Neuronal stem cell (in vitro differentiated cells): ENCODE measurements at regions not wholly inside any gene's neighbourhood (a gene's known extent, or its start where the extent isn't known, plus 50 kb on each side); places are given as distances from the start of the nearest gene placed in this dataset.

ENCODE experiments used
- DNase-seq: peaks from one replicate; pipeline ENCODE4 v3.0.0-alpha.2; 2013; ENCODE audit warnings: low spot score
- H2AFZ ChIP-seq: one replicate; pipeline ENCODE4 v1.6.1; 2013; ENCODE audit warnings: mild to moderate bottlenecking, low read length, inconsistent platforms
- H2AK5ac ChIP-seq: 2 replicates; pipeline ENCODE4 v1.6.1; 2013; ENCODE audit warnings: low read depth, mild to moderate bottlenecking, inconsistent platforms, low read length, moderate library complexity, mixed read lengths
- H2BK120ac ChIP-seq: 2 replicates; pipeline ENCODE4 v1.6.1; 2013; ENCODE audit warnings: low read depth, mild to moderate bottlenecking, inconsistent platforms, low read length, moderate library complexity, mixed read lengths
- H2BK12ac ChIP-seq: one replicate; pipeline ENCODE4 v1.6.1; 2013; ENCODE audit warnings: low read length, inconsistent platforms
- H2BK15ac ChIP-seq: 2 replicates; pipeline ENCODE4 v1.6.1; 2013; ENCODE audit warnings: mild to moderate bottlenecking, low read length, inconsistent platforms, mixed read lengths
- H2BK5ac ChIP-seq: one replicate; pipeline ENCODE4 v1.6.1; 2013; ENCODE audit warnings: inconsistent platforms, mild to moderate bottlenecking, low read length, moderate library complexity
- H3K14ac ChIP-seq: one replicate; pipeline ENCODE4 v1.6.1; 2013; ENCODE audit warnings: low read length, inconsistent platforms
- H3K18ac ChIP-seq: 2 replicates; pipeline ENCODE4 v1.6.1; 2013; ENCODE audit warnings: low read length, inconsistent platforms
- H3K23ac ChIP-seq: 2 replicates; pipeline ENCODE4 v1.6.1; 2013; ENCODE audit warnings: low read depth, mild to moderate bottlenecking, mixed read lengths, low read length, inconsistent platforms; ENCODE audit not compliant: poor library complexity
- H3K27ac ChIP-seq: replicated peaks from 3 replicates; pipeline ENCODE4 v1.5.1; 2013; ENCODE audit warnings: low read length, inconsistent platforms
- H3K27me3 ChIP-seq, 3 experiments: 2 replicates each; pipeline ENCODE4 v1.6.1; 2013; ENCODE audit warnings: low read length in 3 of 3, mild to moderate bottlenecking in 2 of 3, inconsistent platforms in 1 of 3, low read depth in 1 of 3, mixed read lengths in 1 of 3, moderate library complexity in 1 of 3; ENCODE audit not compliant: control insufficient read depth in 3 of 3, insufficient read depth in 3 of 3
- H3K36me3 ChIP-seq, 2 donors: replicated peaks in 1 of 2; 2 replicates each; pipeline ENCODE4 v1.6.1; 2013; ENCODE audit warnings: low read length in 2 of 2; ENCODE audit not compliant: control insufficient read depth in 2 of 2, insufficient read depth in 2 of 2
- H3K4ac ChIP-seq: 2 replicates; pipeline ENCODE4 v1.6.1; 2013; ENCODE audit warnings: inconsistent platforms, mild to moderate bottlenecking, low read length, moderate library complexity
- H3K4me1 ChIP-seq, 2 donors: 1 replicate in 1 of 2; 2 replicates in 1 of 2; pipeline ENCODE4 v1.6.1; 2013; ENCODE audit warnings: low read length in 2 of 2, low read depth in 1 of 2; ENCODE audit not compliant: control insufficient read depth in 2 of 2, insufficient read depth in 1 of 2
- H3K4me2 ChIP-seq: one replicate; pipeline ENCODE4 v1.6.1; 2013; ENCODE audit warnings: mild to moderate bottlenecking, low read length, inconsistent platforms; ENCODE audit not compliant: insufficient read depth, poor library complexity, severe bottlenecking
- H3K4me3 ChIP-seq, 2 donors: 2 replicates each; pipeline ENCODE4 v1.5.1; 2013; ENCODE audit warnings: low read length in 2 of 2, mild to moderate bottlenecking in 2 of 2, inconsistent platforms in 1 of 2, moderate library complexity in 1 of 2
- H3K79me1 ChIP-seq: one replicate; pipeline ENCODE4 v1.6.1; 2013; ENCODE audit warnings: low read depth, mild to moderate bottlenecking, inconsistent platforms, low read length, moderate library complexity
- H3K9ac ChIP-seq: one replicate; pipeline ENCODE4 v1.6.1; 2013; ENCODE audit warnings: mild to moderate bottlenecking, low read depth, low read length, inconsistent platforms; ENCODE audit not compliant: poor library complexity
- H3K9me3 ChIP-seq, 2 donors: replicated peaks in 1 of 2; 2 replicates each; pipeline versions ENCODE3 to v1.6.1; 2013; ENCODE audit warnings: low read length in 2 of 2, mild to moderate bottlenecking in 2 of 2, inconsistent platforms in 1 of 2, low read depth in 1 of 2, mixed read lengths in 1 of 2, moderate library complexity in 1 of 2; ENCODE audit not compliant: control insufficient read depth in 2 of 2, insufficient read depth in 1 of 2
- H4K8ac ChIP-seq: one replicate; pipeline ENCODE4 v1.6.1; 2013; ENCODE audit warnings: low read depth, mild to moderate bottlenecking, inconsistent platforms, low read length, moderate library complexity
- H4K91ac ChIP-seq: one replicate; pipeline ENCODE4 v1.6.1; 2013; ENCODE audit warnings: low read length, low read depth, mild to moderate bottlenecking, inconsistent platforms; ENCODE audit not compliant: poor library complexity
- WGBS, 2 donors: extraction: QIAGEN DNeasy Blood & Tissue Kit; methylation state at CpG; one replicate each; pipeline ENCODE4 v1.1.7; 2013; ENCODE audit warnings: missing lambda C conversion rate in 2 of 2, mixed read lengths in 1 of 2; ENCODE audit not compliant: insufficient read length in 2 of 2, insufficient replicate concordance in 1 of 2; ENCODE audit errors: extremely low coverage in 2 of 2; 5-methylcytosine and 5-hydroxymethylcytosine counted together

GRCh38 chr5:6905883-6906282 is 192.7 kb downstream of the TENT4A start:
- H2AK5ac ChIP-seq = no peak overlapping the region
- H2AFZ ChIP-seq = no peak overlapping the region
- no peaks in the 10 kb centered on the region for H3K9me3 ChIP-seq
- no peak overlapping the region for H2BK15ac ChIP-seq
- no peak for DNase-seq
- no peak overlapping the region for H3K4me2 ChIP-seq
- no peak overlapping the region for H2BK120ac ChIP-seq
- peaks cover 3% of the 10 kb centered on the region in 2 donors for H3K4me1 ChIP-seq
- no peak overlapping the region for H4K8ac ChIP-seq
- H3K27ac ChIP-seq = no peak overlapping the region
- H2BK12ac ChIP-seq = no peak overlapping the region
- H3K79me1 ChIP-seq = no peaks in the 10 kb centered on the region
- H3K9ac ChIP-seq = no peak overlapping the region
- no peak overlapping the region for H3K23ac ChIP-seq
- no CpG with 5 or more reads among the region's 5 CpGs for WGBS, 2 donors
- H3K36me3 ChIP-seq = no peaks in the 10 kb centered on the region
- no peak overlapping the region for H3K4ac ChIP-seq
- H3K14ac ChIP-seq = no peak overlapping the region
- no peak overlapping the region for H3K18ac ChIP-seq
- no peak overlapping the region for H2BK5ac ChIP-seq
- peaks cover 0 to 7% (median 0%) of the 10 kb centered on the region in 3 experiments for H3K27me3 ChIP-seq
- no peak overlapping the region for H3K4me3 ChIP-seq
- no peak overlapping the region for H4K91ac ChIP-seq

DNA sequence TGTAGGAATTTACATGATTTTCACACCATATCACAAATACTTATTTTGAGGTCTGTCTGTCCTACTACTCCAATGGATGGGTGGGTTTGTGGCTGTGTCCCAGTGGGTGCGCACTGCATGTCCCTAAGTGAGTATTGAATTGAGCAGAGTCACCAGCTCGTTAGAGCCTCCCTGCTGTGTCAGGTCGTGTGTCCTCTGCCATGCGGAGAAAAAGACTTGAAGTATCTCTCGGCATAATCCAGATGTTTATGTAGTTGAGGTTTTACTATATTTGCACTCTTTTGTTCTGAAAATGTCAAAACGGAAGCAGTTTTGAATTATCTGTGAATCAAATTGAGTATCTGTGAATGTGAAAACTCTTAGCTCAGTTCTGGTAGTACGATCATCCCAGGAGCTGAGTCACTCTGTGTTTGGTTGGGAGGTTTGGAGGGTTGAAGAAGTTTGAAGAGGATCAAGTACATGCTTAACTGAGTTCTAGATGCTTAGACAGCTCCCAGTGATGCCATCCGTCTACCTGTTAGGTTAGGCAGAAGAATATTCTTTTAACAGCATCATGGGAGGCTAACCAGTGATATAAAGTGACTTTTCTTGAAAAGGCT is 194.2 kb downstream of the TENT4A start:
- H3K4me3 ChIP-seq = no peak overlapping the region
- H2BK15ac ChIP-seq = no peak overlapping the region
- peaks cover 0 to 10% (median 0%) of the 10 kb centered on the region in 3 experiments for H3K27me3 ChIP-seq
- no peak overlapping the region for H3K27ac ChIP-seq
- H3K4me1 ChIP-seq = peaks cover 3% of the 10 kb centered on the region in 2 donors
- no peak overlapping the region for H3K18ac ChIP-seq
- H3K23ac ChIP-seq = no peak overlapping the region
- H4K8ac ChIP-seq = no peak overlapping the region
- H2BK5ac ChIP-seq = no peak overlapping the region
- no peak overlapping the region for H2BK12ac ChIP-seq
- no peaks in the 10 kb centered on the region for H3K36me3 ChIP-seq
- H3K9me3 ChIP-seq = no peaks in the 10 kb centered on the region
- H3K4ac ChIP-seq = no peak overlapping the region
- no peak for DNase-seq
- no peak overlapping the region for H3K4me2 ChIP-seq
- no peak overlapping the region for H3K14ac ChIP-seq
- no peak overlapping the region for H2AFZ ChIP-seq
- no peak overlapping the region for H3K9ac ChIP-seq
- no CpG with 5 or more reads among the region's 8 CpGs for WGBS, 2 donors
- no peak overlapping the region for H2BK120ac ChIP-seq
- H2AK5ac ChIP-seq = no peak overlapping the region
- no peak overlapping the region for H4K91ac ChIP-seq
- no peaks in the 10 kb centered on the region for H3K79me1 ChIP-seq

GRCh38 chr5:6909901-6910300 is 196.7 kb downstream of the TENT4A start:
- Histone ChIP-seq H3K4ac (no peak overlapping the region), H2AFZ (no peak overlapping the region), H2BK15ac (no peak overlapping the region), H3K27ac (no peak overlapping the region), H3K36me3 (no peaks in the 10 kb centered on the region), H3K4me1 (peaks cover 3% of the 10 kb centered on the region in 2 donors), H3K4me2 (no peak overlapping the region), H2BK120ac (no peak overlapping the region), H3K79me1 (no peaks in the 10 kb centered on the region), H3K9me3 (no peaks in the 10 kb centered on the region), H3K9ac (no peak overlapping the region), H3K18ac (no peak overlapping the region), H2AK5ac (no peak overlapping the region), H4K91ac (no peak overlapping the region), H3K27me3 (peaks cover 0 to 4% (median 0%) of the 10 kb centered on the region in 3 experiments), H2BK12ac (no peak overlapping the region), H3K23ac (no peak overlapping the region), H4K8ac (no peak overlapping the region), H3K14ac (no peak overlapping the region), H2BK5ac (no peak overlapping the region), H3K4me3 (no peak overlapping the region)
- no peak for DNase-seq
- no CpG with 5 or more reads among the region's 4 CpGs for WGBS, 2 donors

DNA sequence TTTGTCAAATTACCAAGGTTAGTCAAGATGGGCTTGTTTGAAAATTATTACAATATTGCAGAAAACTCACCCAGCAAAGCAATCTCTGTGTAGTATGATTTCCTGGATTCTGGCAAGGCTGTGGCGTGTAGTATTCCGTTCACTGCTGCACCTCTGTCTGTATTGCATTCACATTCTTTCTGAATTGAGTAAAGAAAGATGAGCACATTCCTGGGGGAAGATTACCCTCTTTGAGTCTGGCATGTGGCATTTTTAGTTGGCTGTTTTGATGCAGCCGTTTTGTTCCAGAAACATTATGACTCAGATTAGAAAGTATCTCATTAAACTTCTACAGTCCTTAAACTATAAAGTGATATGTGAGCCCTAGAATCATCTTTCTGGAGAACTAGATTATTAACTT is 197.7 kb downstream of the TENT4A start:
- Histone ChIP-seq H3K23ac (no peak overlapping the region), H2BK15ac (no peak overlapping the region)
- no CpG with 5 or more reads among the region's 3 CpGs for WGBS, 2 donors

More for the DNA sequence above, 197.7 kb downstream of the TENT4A start:
- no peak overlapping the region for H2BK12ac ChIP-seq
- no peaks in the 10 kb centered on the region for H3K9me3 ChIP-seq
- no peak overlapping the region for H3K14ac ChIP-seq
- no peak overlapping the region for H3K27ac ChIP-seq
- no peak overlapping the region for H3K4me3 ChIP-seq
- H3K4me2 ChIP-seq = no peak overlapping the region
- peaks cover 0 to 4% (median 0%) of the 10 kb centered on the region in 3 experiments for H3K27me3 ChIP-seq
- H2BK5ac ChIP-seq = no peak overlapping the region
- H4K8ac ChIP-seq = no peak overlapping the region
- no peak overlapping the region for H3K9ac ChIP-seq
- no peak for DNase-seq
- H2AFZ ChIP-seq = no peak overlapping the region
- no peaks in the 10 kb centered on the region for H3K36me3 ChIP-seq
- no peak overlapping the region for H2AK5ac ChIP-seq
- no peak overlapping the region for H3K18ac ChIP-seq
- no peak overlapping the region for H4K91ac ChIP-seq
- H2BK120ac ChIP-seq = no peak overlapping the region
- H3K4ac ChIP-seq = no peak overlapping the region
- H3K4me1 ChIP-seq = peaks cover 3% of the 10 kb centered on the region in 2 donors
- H3K79me1 ChIP-seq = no peaks in the 10 kb centered on the region
